ENCODE measurements at regions not wholly inside any gene's neighbourhood (a gene's known extent, or its start where the extent isn't known, plus 50 kb on each side); places are given as distances from the start of the nearest gene placed in this dataset.

- H3K4me1 ChIP-seq: no peaks in the 10 kb centered on the region
- TF ChIP-seq CTCF (IDR thresholded peaks at IDR 0.05): no peak
Measured at GRCh38 chr4:123580981-123581664, 184.5 kb downstream of the SPRY1 start.

GRCh38 chr4:123581802-123582201, 185.2 kb downstream of the SPRY1 start:
- H3K36me3 ChIP-seq: no peaks in the 10 kb centered on the region
- peaks cover 3% of the 10 kb centered on the region for H3K9me3 ChIP-seq
- DNase-seq (no peak), ATAC-seq (no peak)
- no peak for TF ChIP-seq CTCF (IDR thresholded peaks at IDR 0.05)
- no peaks in the 10 kb centered on the region for H3K4me1 ChIP-seq
- H3K27ac ChIP-seq: no peak overlapping the region
- intact Hi-C loops (cut with DNase I): no loop called here
- no peaks in the 10 kb centered on the region for H3K27me3 ChIP-seq
- H3K4me3 ChIP-seq: no peak overlapping the region

More at GRCh38 chr4:123580981-123581664, 184.5 kb downstream of the SPRY1 start:
- Histone ChIP-seq H3K27me3 (no peaks in the 10 kb centered on the region), H3K27ac (no peak overlapping the region), H3K4me3 (no peak overlapping the region), H3K9me3 (peaks cover 3% of the 10 kb centered on the region), H3K36me3 (no peaks in the 10 kb centered on the region)
- intact Hi-C loops (cut with DNase I): no loop called here
- no peak for DNase-seq
- ATAC-seq: no peak

- Histone ChIP-seq H3K36me3 (no peaks in the 10 kb centered on the region), H3K4me1 (peaks cover 5% of the 10 kb centered on the region), H3K9me3 (peaks cover 3% of the 10 kb centered on the region), H3K27ac (no peak overlapping the region), H3K27me3 (no peaks in the 10 kb centered on the region), H3K4me3 (no peak overlapping the region)
- DNase-seq: no peak
- ATAC-seq: no peak
- no peak for TF ChIP-seq CTCF (IDR thresholded peaks at IDR 0.05)
- intact Hi-C loops (cut with DNase I): no loop called here
Measured at GRCh38 chr4:123583043-123583442, 186.4 kb downstream of the SPRY1 start.

- H3K9me3 ChIP-seq: peaks cover 3% of the 10 kb centered on the region
- no peak overlapping the region for H3K4me3 ChIP-seq
- H3K27ac ChIP-seq: no peak overlapping the region
- TF ChIP-seq CTCF (IDR thresholded peaks at IDR 0.05): no peak
- intact Hi-C loops (cut with DNase I): no loop called here
- H3K4me1 ChIP-seq: peaks cover 15% of the 10 kb centered on the region
- DNase-seq (no peak), ATAC-seq (no peak)
- no peaks in the 10 kb centered on the region for H3K27me3 ChIP-seq
- H3K36me3 ChIP-seq: no peaks in the 10 kb centered on the region
Measured at GRCh38 chr4:123585111-123585510, 188.5 kb downstream of the SPRY1 start.

- TF ChIP-seq CTCF (IDR thresholded peaks at IDR 0.05): no peak
- ATAC-seq: peak; percentile 86
- intact Hi-C loops (cut with DNase I): no loop called here
- H3K9me3 ChIP-seq: no peaks in the 10 kb centered on the region
- no peaks in the 10 kb centered on the region for H3K27me3 ChIP-seq
- H3K36me3 ChIP-seq: no peaks in the 10 kb centered on the region
- H3K4me3 ChIP-seq: no peak overlapping the region
- DNase-seq: no peak
- peaks cover 15% of the 10 kb centered on the region for H3K4me1 ChIP-seq
- H3K27ac ChIP-seq: peak overlapping the region; percentile 53
Measured at GRCh38 chr4:123587983-123588494, 191.4 kb downstream of the SPRY1 start.
